ENCODE measurements at regions not wholly inside any gene's neighbourhood (a gene's known extent, or its start where the extent isn't known, plus 50 kb on each side); places are given as distances from the start of the nearest gene placed in this dataset.

- H3K27ac ChIP-seq (ENCODE audit: insufficient read depth, low read length): no peak overlapping the region
- no peak overlapping the region for H2AK5ac ChIP-seq (ENCODE audit: low read depth, low read length)
- no peak overlapping the region for H2AFZ ChIP-seq (replicated peaks; ENCODE audit: low read length, poor library complexity)
- ChIA-PET POLR2A (ENCODE audit: unreplicated experiment) (no interaction called here), CTCF (no interaction called here)
- H3K79me1 ChIP-seq (ENCODE audit: low read depth in 1 of 2, low read length in 2 of 2): no peaks in the 10 kb centered on the region
- H4K8ac ChIP-seq (ENCODE audit: low read depth in 2 of 2, low read length in 2 of 2): no peak overlapping the region
- H3K9me3 ChIP-seq (ENCODE audit: control insufficient read depth, insufficient read depth, low read length): peaks cover 22% of the 10 kb centered on the region
- H2BK120ac ChIP-seq (ENCODE audit: low read depth, low read length): no peak overlapping the region
- 33% methylated on average over 5 of the region's 9 CpGs; no CpG with 5 or more reads in 1 of the 2 experiments for WGBS, 2 experiments (ENCODE audit: extremely low coverage in 2 of 2, insufficient read length in 1 of 2)
- DNase-seq: no peak
- no peaks in the 10 kb centered on the region for H4K20me1 ChIP-seq (ENCODE audit: insufficient read depth, low read length)
- in situ Hi-C loops (cut with MboI; ENCODE audit: low sequenced_read_pairs) (no loop called here), intact Hi-C loops (cut with micrococcal nuclease) (no loop called here), dilution Hi-C loops (cut with HindIII; ENCODE audit: low sequenced_read_pairs, unreplicated experiment) (no loop called here)
- H4K5ac ChIP-seq (ENCODE audit: low read depth, low read length): no peak overlapping the region
- H3K4ac ChIP-seq (ENCODE audit: low read depth, low read length): no peak overlapping the region
- H3K56ac ChIP-seq (ENCODE audit: extremely low read depth, insufficient read depth, low read length): no peak overlapping the region
- BruUV-seq (replicated peaks): no TSS peak
- no peaks in the 10 kb centered on the region for H3K27me3 ChIP-seq (ENCODE audit: control insufficient read depth, insufficient read depth, low read length)
- H3K4me2 ChIP-seq (ENCODE audit: low read depth, low read length): no peak overlapping the region
- H2BK15ac ChIP-seq (ENCODE audit: low read depth, low read length): no peak overlapping the region
- no peak overlapping the region for H2BK5ac ChIP-seq (ENCODE audit: low read depth, low read length, poor library complexity, severe bottlenecking)
- H3K23ac ChIP-seq (ENCODE audit: low read depth, low read length): no peak overlapping the region
- no peaks in the 10 kb centered on the region for H3K9me1 ChIP-seq (ENCODE audit: insufficient read depth, low read length)
- H3K36me3 ChIP-seq (ENCODE audit: control insufficient read depth, insufficient read depth, low read length): no peaks in the 10 kb centered on the region
- H3K14ac ChIP-seq (replicated peaks; ENCODE audit: low read depth, low read length): no peak overlapping the region
- no peak overlapping the region for H3K4me3 ChIP-seq (ENCODE audit: insufficient read depth, low read depth, low read length)
- no peak overlapping the region for H4K91ac ChIP-seq (ENCODE audit: insufficient read depth, low read depth, low read length)
- H2BK20ac ChIP-seq (ENCODE audit: low read depth, low read length): no peak overlapping the region
- ATAC-seq (ENCODE audit: low read depth): no peak
- H2AK9ac ChIP-seq (replicated peaks; ENCODE audit: low read depth, low read length, poor library complexity): peak overlapping the region; percentile 7
- TF ChIP-seq BHLHE40 (IDR thresholded peaks at IDR 0.05; ENCODE audit: low read depth, low read length) (no peak), CHD1 (IDR thresholded peaks at IDR 0.05; ENCODE audit: low read depth, low read length) (no peak), MAZ (IDR thresholded peaks at IDR 0.05; ENCODE audit: borderline replicate concordance, low read depth, low read length) (no peak), NFE2L2 (IDR thresholded peaks at IDR 0.05; ENCODE audit: low read depth, low read length) (no peak), FOS (IDR thresholded peaks at IDR 0.05; ENCODE audit: low read depth, low read length) (no peak), RFX5 (IDR thresholded peaks at IDR 0.05; ENCODE audit: low read depth, low read length) (no peak), MAFK (IDR thresholded peaks at IDR 0.05; ENCODE audit: low read depth, low read length) (no peak), CEBPB (IDR thresholded peaks at IDR 0.05; ENCODE audit: low read depth, low read length) (no peak), POLR2A (IDR thresholded peaks at IDR 0.05; ENCODE audit: low read depth, low read length) (no peak), CTCF (conservative IDR thresholded peaks at IDR 0.05; ENCODE audit: low read depth, low read length) (no peak), RCOR1 (IDR thresholded peaks at IDR 0.05; ENCODE audit: insufficient replicate concordance, low read length) (no peak), RAD21 (IDR thresholded peaks at IDR 0.05; ENCODE audit: low read length) (no peak), SMC3 (IDR thresholded peaks at IDR 0.05; ENCODE audit: low read depth, low read length) (no peak), MXI1 (IDR thresholded peaks at IDR 0.05; ENCODE audit: borderline replicate concordance, low read depth, low read length) (no peak)
- TF ChIP-seq, protein P1, sequence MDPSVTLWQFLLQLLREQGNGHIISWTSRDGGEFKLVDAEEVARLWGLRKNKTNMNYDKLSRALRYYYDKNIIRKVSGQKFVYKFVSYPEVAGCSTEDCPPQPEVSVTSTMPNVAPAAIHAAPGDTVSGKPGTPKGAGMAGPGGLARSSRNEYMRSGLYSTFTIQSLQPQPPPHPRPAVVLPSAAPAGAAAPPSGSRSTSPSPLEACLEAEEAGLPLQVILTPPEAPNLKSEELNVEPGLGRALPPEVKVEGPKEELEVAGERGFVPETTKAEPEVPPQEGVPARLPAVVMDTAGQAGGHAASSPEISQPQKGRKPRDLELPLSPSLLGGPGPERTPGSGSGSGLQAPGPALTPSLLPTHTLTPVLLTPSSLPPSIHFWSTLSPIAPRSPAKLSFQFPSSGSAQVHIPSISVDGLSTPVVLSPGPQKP (IDR thresholded peaks at IDR 0.05; ENCODE audit: borderline replicate concordance, low read depth, low read length): no peak
- TF ChIP-seq, protein P2, sequence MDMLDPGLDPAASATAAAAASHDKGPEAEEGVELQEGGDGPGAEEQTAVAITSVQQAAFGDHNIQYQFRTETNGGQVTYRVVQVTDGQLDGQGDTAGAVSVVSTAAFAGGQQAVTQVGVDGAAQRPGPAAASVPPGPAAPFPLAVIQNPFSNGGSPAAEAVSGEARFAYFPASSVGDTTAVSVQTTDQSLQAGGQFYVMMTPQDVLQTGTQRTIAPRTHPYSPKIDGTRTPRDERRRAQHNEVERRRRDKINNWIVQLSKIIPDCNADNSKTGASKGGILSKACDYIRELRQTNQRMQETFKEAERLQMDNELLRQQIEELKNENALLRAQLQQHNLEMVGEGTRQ (IDR thresholded peaks at IDR 0.05; ENCODE audit: low read depth, low read length): no peak
- no peak overlapping the region for H3K18ac ChIP-seq (ENCODE audit: low read depth, low read length)
- no peak overlapping the region for H3K9ac ChIP-seq (ENCODE audit: low read depth, low read length)
- H3K4me1 ChIP-seq (ENCODE audit: control insufficient read depth, insufficient read depth, low read length): no peaks in the 10 kb centered on the region
Observed at GRCh38 chr21:40924641-40925040, 77.7 kb upstream of the DSCAM start.
